HL-60 (cell line): ENCODE measurements at regions not wholly inside any gene's neighbourhood (a gene's known extent, or its start where the extent isn't known, plus 50 kb on each side); places are given as distances from the start of the nearest gene placed in this dataset.

ENCODE experiments used
- CTCF ChIP-seq: IDR thresholded peaks from one replicate; pipeline ENCODE4 v1.5.1; 2011; ENCODE audit warnings: low read length, control low read depth, inconsistent platforms; ENCODE audit not compliant: insufficient read depth
- GABPA ChIP-seq: IDR thresholded peaks from 2 replicates; pipeline ENCODE4 v1.6.1; 2012; ENCODE audit warnings: low read depth
- POLR2AphosphoS5 ChIP-seq: IDR thresholded peaks from 2 replicates; pipeline ENCODE4 v1.6.1; 2012; ENCODE audit warnings: low read depth
- REST ChIP-seq: IDR thresholded peaks from 2 replicates; pipeline ENCODE4 v1.6.1; 2012; ENCODE audit warnings: low read depth; ENCODE audit not compliant: insufficient replicate concordance
- SPI1 ChIP-seq: IDR thresholded peaks from 2 replicates; pipeline ENCODE4 v1.6.1; 2012; ENCODE audit warnings: low read depth, mild to moderate bottlenecking, borderline replicate concordance

GRCh38 chr4:124593494-124593893 is 119.0 kb downstream of the ANKRD50 start:
- no peak for TF ChIP-seq CTCF
- TF ChIP-seq POLR2AphosphoS5 = no peak
- TF ChIP-seq REST = no peak
- no peak for TF ChIP-seq GABPA
- TF ChIP-seq SPI1 = no peak
